Psoas muscle (tissue), 7 donors: ENCODE measurements at regions not wholly inside any gene's neighbourhood (a gene's known extent, or its start where the extent isn't known, plus 50 kb on each side); places are given as distances from the start of the nearest gene placed in this dataset.

Experiments
- ATAC-seq, 4 donors: fragments of 200-7000 bp; cut with Tn5 transposase; one replicate each; pipeline ENCODE4 v1.9.1; 2020; ENCODE audit warnings: moderate library complexity in 3 of 4, mild to moderate bottlenecking in 2 of 4
- DNase-seq, 2 donors: peaks; one replicate each; pipeline ENCODE4 v3.0.0-alpha.2; 2020
- H3K27ac ChIP-seq: fragments of 200-600 bp; one replicate; pipeline ENCODE4 v1.8.0; 2022
- H3K27me3 ChIP-seq, 3 donors: fragments of 200-600 bp in 1 of 3; one replicate each; pipeline versions ENCODE4 v1.6.1 to v1.8.0; 2013 to 2022; ENCODE audit warnings: low read length in 2 of 3, mild to moderate bottlenecking in 2 of 3, moderate library complexity in 1 of 3; ENCODE audit not compliant: insufficient read depth in 3 of 3
- H3K36me3 ChIP-seq, 2 donors: fragments of 200-600 bp in 1 of 2; one replicate each; pipeline versions ENCODE4 v1.6.1 to v1.8.0; 2013 to 2022; ENCODE audit warnings: low read depth in 1 of 2, mild to moderate bottlenecking in 1 of 2, moderate library complexity in 1 of 2; ENCODE audit not compliant: insufficient read depth in 1 of 2
- H3K4me1 ChIP-seq: fragments of 200-600 bp; one replicate; pipeline ENCODE4 v1.8.0; 2022
- H3K4me3 ChIP-seq: fragments of 200-600 bp; one replicate; pipeline ENCODE4 v1.8.0; 2022; ENCODE audit warnings: mild to moderate bottlenecking
- H3K9me3 ChIP-seq: fragments of 200-600 bp; one replicate; pipeline ENCODE4 v1.8.0; 2022
- CTCF ChIP-seq: fragments of 200-600 bp; IDR thresholded peaks from one replicate; pipeline ENCODE4 v1.8.0; 2022; ENCODE audit warnings: antibody characterized with exemption
- WGBS, 3 donors: extraction: QIAGEN DNeasy Blood & Tissue Kit; methylation state at CpG; one replicate each; pipeline versions ENCODE4 v1.1.6 to v1.1.7; 2013; 5-methylcytosine and 5-hydroxymethylcytosine counted together
- intact Hi-C, 2 donors: fragments of 100-400 bp; cut with DNase I; formaldehyde crosslinking; loops; one replicate each; pipeline versions ENCODE4 v1.11.0 to v1.14.2; 2022
- donor health status: healthy with polysubstance abuse.
- donor health status: DM: no; HTN: no; CAD: no; lungs with moderate emphysema.
- donor health status: Bipolar disorder and iron deficiency.
- donor health status: healthy.
- donor health status: DM: yes; HTN: yes; CAD: no.
- donor health status: DM: no; HTN: no; CAD: no.
- donor health status: DM: yes; HTN: yes; CAD: no.

GRCh38 chr1:172824209-172824608 is 165.3 kb downstream of the FASLG start:
- Histone ChIP-seq H3K36me3 (no peaks in the 10 kb centered on the region), H3K9me3 (no peaks in the 10 kb centered on the region), H3K27ac (no peak overlapping the region), H3K4me1 (no peaks in the 10 kb centered on the region), H3K27me3 (no peaks in the 10 kb centered on the region), H3K4me3 (no peak overlapping the region)
- TF ChIP-seq CTCF: no peak
- ATAC-seq (peak in 1 of 4 donors; percentile 52), DNase-seq (no peak)
- intact Hi-C loops: loop anchor here in 1 of 2 donors (10.0 kb wide), 1 partner anchor 381 kb away; the partner anchor contains the start of gene TNFSF4
- WGBS, 3 donors: 49 to 61% (median 59%) methylated on average over 3 of the region's 3 CpGs

GRCh38 chr1:172826096-172826741 is 167.3 kb downstream of the FASLG start:
- H3K4me1 ChIP-seq: no peaks in the 10 kb centered on the region
- TF ChIP-seq CTCF: peak; percentile 50
- H3K27me3 ChIP-seq: no peaks in the 10 kb centered on the region
- 41 to 44% (median 44%) methylated on average over 10 of the region's 10 CpGs for WGBS, 3 donors
- H3K9me3 ChIP-seq: no peaks in the 10 kb centered on the region
- intact Hi-C loops: loop anchor here (2.0 to 10.0 kb wide), 2 partner anchors 377 to 379 kb away; partner anchors contain the start of gene TNFSF4 (in 1 of the 2)
- H3K36me3 ChIP-seq: no peaks in the 10 kb centered on the region
- DNase-seq (no peak), ATAC-seq (peak; percentile 25 to 73 (median 44))
- peak overlapping the region; percentile 27 for H3K27ac ChIP-seq
- H3K4me3 ChIP-seq: peak overlapping the region; percentile 41

- H3K36me3 ChIP-seq: no peaks in the 10 kb centered on the region
- H3K27ac ChIP-seq: no peak overlapping the region
- H3K4me3 ChIP-seq: no peak overlapping the region
- WGBS, 3 donors: 82 to 91% (median 91%) methylated on average over 1 of the region's 1 CpG
- intact Hi-C loops: loop anchor here (2.0 to 10.0 kb wide), 2 partner anchors 376 to 378 kb away; partner anchors contain the start of gene TNFSF4 (in 1 of the 2)
- DNase-seq (no peak), ATAC-seq (no peak)
- H3K9me3 ChIP-seq: no peaks in the 10 kb centered on the region
- H3K4me1 ChIP-seq: no peaks in the 10 kb centered on the region
- no peak for TF ChIP-seq CTCF
- no peaks in the 10 kb centered on the region for H3K27me3 ChIP-seq
These were observed 168.4 kb downstream of the FASLG start for GRCh38 chr1:172827301-172827700.

- Histone ChIP-seq H3K4me1 (no peaks in the 10 kb centered on the region), H3K4me3 (no peak overlapping the region), H3K27ac (no peak overlapping the region), H3K9me3 (no peaks in the 10 kb centered on the region), H3K36me3 (no peaks in the 10 kb centered on the region), H3K27me3 (no peaks in the 10 kb centered on the region)
- intact Hi-C loops: loop anchor here (2.0 to 10.0 kb wide), 2 partner anchors 375 to 377 kb away; partner anchors contain the start of gene TNFSF4 (in 1 of the 2)
- DNase-seq: no peak
- WGBS, 3 donors: 74 to 80% (median 80%) methylated on average over 2 of the region's 2 CpGs
- ATAC-seq: no peak
- TF ChIP-seq CTCF: no peak
These were observed 168.9 kb downstream of the FASLG start for GRCh38 chr1:172827841-172828240.
